ENCODE measurements at regions not wholly inside any gene's neighbourhood (a gene's known extent, or its start where the extent isn't known, plus 50 kb on each side); places are given as distances from the start of the nearest gene placed in this dataset.
"Not testable (repeated sequence)": the region's sequence is repeated elsewhere in the genome, so short reads cannot be mapped to it uniquely, and the experiment has no call there.

- DNase-seq = no peak
Observed at GRCh38 chr1:232441036-232441411, 188.9 kb downstream of the SIPA1L2 start.

GRCh38 chr1:232440325-232441035 lies 189.5 kb downstream of the SIPA1L2 start:
- no peak for DNase-seq

- no peak for DNase-seq
Observed at GRCh38 chr1:232439011-232439410, 190.9 kb downstream of the SIPA1L2 start.

- no peak for DNase-seq
Observed at GRCh38 chr1:232438476-232438875, 191.5 kb downstream of the SIPA1L2 start.

- DNase-seq = no peak
Observed at GRCh38 chr1:232437510-232437909, 192.4 kb downstream of the SIPA1L2 start.

DNA sequence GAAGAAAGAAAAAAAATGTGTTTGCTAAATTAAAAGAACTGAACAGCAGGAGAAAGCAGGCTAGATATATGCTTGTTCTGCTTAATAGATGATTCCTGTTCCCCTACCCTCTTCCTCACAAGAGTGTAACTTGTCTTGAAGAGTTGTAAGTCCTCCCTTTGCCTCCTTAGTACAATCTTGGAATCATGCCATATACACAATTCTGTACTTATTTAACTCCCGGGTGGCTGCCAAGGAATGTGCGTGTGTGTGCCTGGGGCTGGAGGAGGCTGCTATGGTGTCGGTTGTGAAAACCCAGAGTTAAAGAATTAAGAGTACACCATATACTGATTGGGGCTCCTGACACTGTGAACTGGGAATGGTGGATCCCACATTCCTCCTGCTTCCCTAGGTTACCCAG lies 194.2 kb downstream of the SIPA1L2 start:
- no peak for DNase-seq

DNA sequence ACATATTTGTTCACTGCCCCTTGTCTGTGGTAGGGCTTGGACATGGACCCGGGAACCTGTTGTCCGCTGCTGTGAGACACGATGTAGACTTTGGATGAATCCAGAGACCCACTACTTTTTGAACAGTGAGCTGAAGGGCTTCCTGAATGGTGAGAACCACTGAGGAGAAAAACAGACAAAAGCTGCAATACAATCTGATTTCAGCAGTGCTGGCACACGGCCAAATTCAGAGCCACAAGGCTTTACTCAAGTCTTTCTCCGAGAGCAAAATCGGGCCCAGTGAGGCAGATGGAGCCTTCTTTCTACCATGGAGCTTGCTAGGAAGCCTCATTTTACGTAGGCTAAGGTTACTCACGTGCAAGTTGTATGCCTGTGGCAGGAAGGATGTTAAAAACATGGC lies 197.6 kb downstream of the SIPA1L2 start:
- no peak for DNase-seq

GRCh38 chr1:232431748-232432147 lies 198.2 kb downstream of the SIPA1L2 start:
- DNase-seq = no peak

DNA sequence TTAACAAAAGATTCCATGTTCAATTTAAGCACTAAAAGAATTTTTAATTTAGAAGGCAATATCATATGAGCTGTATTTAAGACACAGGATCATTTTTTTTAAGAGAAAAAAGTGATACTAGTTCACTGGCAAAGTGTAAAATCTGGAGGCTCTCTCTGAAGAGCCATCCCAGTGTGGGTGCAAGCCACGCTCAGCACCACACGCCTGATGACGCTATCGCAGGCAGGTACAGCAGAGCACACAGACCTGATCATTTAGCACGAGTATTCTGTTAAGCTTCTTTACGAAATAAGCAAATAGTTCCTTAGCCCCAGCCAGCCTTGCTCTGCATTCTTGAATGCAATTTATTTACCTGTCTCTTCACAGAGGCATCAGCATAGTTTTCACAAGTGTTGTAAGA lies 198.6 kb downstream of the SIPA1L2 start:
- DNase-seq = no peak

GRCh38 chr1:232430467-232430866 lies 199.5 kb downstream of the SIPA1L2 start:
- no peak for DNase-seq

DNA sequence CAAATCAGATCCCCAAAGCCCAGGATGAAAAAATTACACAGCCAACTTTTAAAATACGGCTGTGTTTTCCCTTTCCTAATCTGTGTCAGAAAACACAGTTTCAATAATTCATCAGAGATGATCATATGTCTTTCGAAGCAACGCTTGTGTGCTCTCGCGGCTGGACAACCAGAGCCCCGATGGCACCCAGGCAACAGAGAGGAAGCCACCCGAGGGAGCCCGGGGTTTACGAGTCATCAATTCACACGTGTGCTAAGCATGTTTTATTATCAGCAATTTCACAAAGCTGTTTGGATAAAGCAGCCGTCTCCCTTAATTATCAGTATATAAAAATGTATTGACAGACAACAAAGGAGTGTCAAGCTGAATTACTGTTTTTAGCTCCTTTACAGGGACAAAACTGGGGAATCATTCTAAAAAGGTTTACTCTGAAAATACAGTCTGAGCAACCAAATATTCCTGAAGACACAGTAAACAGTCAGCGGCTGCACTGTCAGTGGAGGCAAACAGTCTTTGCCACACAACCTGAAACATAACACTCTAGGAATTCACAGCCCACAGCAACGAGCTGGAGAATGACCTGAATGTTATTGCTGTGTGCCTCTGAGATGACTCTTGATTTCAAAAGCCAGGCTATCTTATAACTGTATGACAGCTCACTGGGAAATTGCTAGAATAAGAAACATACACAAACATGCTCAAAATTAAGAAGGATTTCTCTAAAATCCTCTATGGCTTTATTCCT lies 201.0 kb downstream of the SIPA1L2 start:
- DNase-seq = no peak

- no peak for DNase-seq
Observed at GRCh38 chr1:232428036-232428645, 201.8 kb downstream of the SIPA1L2 start.

DNA sequence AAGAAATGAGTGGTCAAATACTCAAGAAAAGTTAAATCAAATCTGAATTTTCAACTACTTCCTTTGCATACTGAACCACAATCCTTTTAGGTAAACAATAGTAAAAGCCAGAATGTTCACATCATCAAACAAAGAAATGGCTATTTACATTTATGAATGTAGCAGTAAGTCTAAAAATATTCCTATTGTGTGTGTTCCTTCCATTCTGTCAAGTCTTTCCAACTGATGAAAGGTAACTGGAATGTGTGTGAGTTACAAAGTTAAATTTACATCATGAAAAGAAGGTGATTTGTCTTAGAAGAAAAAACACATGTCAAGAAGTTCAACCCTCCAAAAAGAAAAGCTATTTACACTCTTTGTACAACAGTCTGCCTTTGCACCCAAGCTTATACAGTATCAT lies 203.1 kb downstream of the SIPA1L2 start:
- DNase-seq = no peak

- DNase-seq = no peak
Observed at GRCh38 chr1:232425421-232425820, 204.5 kb downstream of the SIPA1L2 start.

DNA sequence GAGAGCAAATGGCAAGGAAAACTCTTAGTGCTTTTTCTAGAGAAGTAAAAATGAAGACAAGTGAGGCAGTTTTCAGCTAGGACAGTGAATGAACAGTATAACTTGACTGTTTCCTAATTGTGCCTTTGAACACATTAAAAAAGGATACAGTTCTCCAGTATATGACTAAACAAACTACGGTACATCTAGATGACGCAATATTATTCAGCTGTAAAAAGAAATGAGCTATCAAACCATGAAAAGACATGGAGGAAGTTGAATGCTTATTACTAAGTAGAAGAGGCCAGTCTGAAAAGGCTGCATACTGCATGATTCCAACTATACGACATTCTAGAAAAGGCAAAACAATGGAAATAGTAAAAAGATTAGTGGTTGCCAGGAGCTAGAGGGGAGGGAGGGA lies 206.3 kb downstream of the SIPA1L2 start:
- peak; percentile 33 for DNase-seq

DNA sequence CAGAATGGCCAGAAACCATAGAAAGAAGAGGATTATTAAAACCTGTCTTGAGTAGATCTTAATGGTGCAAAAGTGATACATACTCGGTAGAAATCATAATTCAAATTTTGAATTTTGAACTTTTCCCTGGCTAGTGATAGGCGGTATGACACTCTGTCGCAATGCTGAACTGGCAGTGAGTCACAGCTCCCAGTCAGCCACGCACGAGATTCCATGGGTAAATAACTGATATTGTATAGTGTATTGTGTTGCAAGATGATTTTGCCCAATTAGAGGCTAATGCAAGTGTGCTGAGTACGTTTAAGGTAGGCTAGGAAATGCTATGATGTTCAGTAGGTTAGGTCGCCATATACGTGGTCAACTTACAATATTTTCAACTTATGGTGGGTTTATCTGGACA lies 207.0 kb downstream of the SIPA1L2 start:
- peak; percentile 5 for DNase-seq

GRCh38 chr1:232422098-232422497 lies 207.8 kb downstream of the SIPA1L2 start:
- DNase-seq = no peak

- peak; percentile 69 for DNase-seq
Observed at GRCh38 chr1:232421143-232421796, 208.7 kb downstream of the SIPA1L2 start.

GRCh38 chr1:232417636-232418248 lies 212.2 kb downstream of the SIPA1L2 start:
- DNase-seq = no peak

GRCh38 chr1:232416026-232416568 lies 213.8 kb downstream of the SIPA1L2 start:
- DNase-seq = peak; percentile 17

- DNase-seq = not testable (repeated sequence)
Observed at GRCh38 chr1:232415481-232415880, 214.5 kb downstream of the SIPA1L2 start.

- no peak for DNase-seq
Observed at GRCh38 chr1:232414100-232414499, 215.8 kb downstream of the SIPA1L2 start.

DNA sequence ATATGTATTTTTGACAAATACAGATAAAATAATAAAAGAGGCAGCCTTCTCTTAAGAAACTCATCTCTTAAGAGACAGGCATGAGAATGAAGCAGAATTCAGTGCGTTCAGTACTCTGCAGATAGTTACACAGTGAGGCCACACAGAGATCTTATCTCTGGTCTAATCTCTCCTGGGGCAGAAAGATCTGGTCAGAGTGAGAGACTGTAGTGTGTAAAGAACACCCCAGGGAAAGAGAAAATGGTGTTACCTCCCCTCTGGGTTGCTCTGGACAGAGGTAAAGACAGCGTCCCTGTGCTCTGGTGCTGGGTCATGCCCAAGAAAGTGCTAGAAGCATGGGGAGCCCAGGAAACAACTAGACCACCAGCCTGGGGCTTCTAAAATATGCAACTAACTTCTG lies 216.3 kb downstream of the SIPA1L2 start:
- DNase-seq = peak; percentile 34
